Peyer's patch (tissue), 4 donors: ENCODE measurements at regions not wholly inside any gene's neighbourhood (a gene's known extent, or its start where the extent isn't known, plus 50 kb on each side); places are given as distances from the start of the nearest gene placed in this dataset.

Source experiments
- CTCF ChIP-seq, 6 experiments: fragments of 450-650 bp in 4 of 6; fragments of 200-600 bp in 2 of 6; sonication (generic) in 1 of 6; IDR thresholded peaks; one replicate each; pipeline ENCODE4 v1.5.1; 2017 to 2019; ENCODE audit warnings: antibody characterized with exemption in 6 of 6, mild to moderate bottlenecking in 3 of 6, moderate library complexity in 1 of 6
- POLR2A ChIP-seq, 2 donors: fragments of 450-650 bp; IDR thresholded peaks; one replicate each; pipeline ENCODE4 v1.5.1; 2017; ENCODE audit warnings: antibody characterized with exemption in 2 of 2, mild to moderate bottlenecking in 2 of 2, moderate library complexity in 2 of 2

- TF ChIP-seq POLR2A (IDR thresholded peaks at IDR 0.05), result no peak
- no peak for TF ChIP-seq CTCF (IDR thresholded peaks at IDR 0.05)
Measured at GRCh38 chr6:79804732-79805131, 142.6 kb downstream of the ELOVL4 start.
